Endothelial cell (in vitro differentiated cells): ENCODE measurements at regions not wholly inside any gene's neighbourhood (a gene's known extent, or its start where the extent isn't known, plus 50 kb on each side); places are given as distances from the start of the nearest gene placed in this dataset.

ENCODE experiments used
- DNase-seq: peaks from one replicate; pipeline ENCODE4 v3.0.0; 2021; ENCODE audit warnings: low spot score
- H3K27ac Mint-ChIP-seq: one replicate; pipeline ENCODE4 v1.8.0; 2021; ENCODE audit warnings: mixed read lengths, inconsistent platforms; ENCODE audit not compliant: unreplicated experiment
- H3K27me3 Mint-ChIP-seq: one replicate; pipeline ENCODE4 v1.8.0; 2021; ENCODE audit warnings: mild to moderate bottlenecking, moderate library complexity, mixed read lengths, inconsistent platforms; ENCODE audit not compliant: unreplicated experiment
- H3K36me3 Mint-ChIP-seq: one replicate; pipeline ENCODE4 v1.8.0; 2021; ENCODE audit warnings: mild to moderate bottlenecking, low read depth, mixed read lengths, inconsistent platforms; ENCODE audit not compliant: unreplicated experiment
- H3K4me1 Mint-ChIP-seq: one replicate; pipeline ENCODE4 v1.8.0; 2021; ENCODE audit warnings: mild to moderate bottlenecking, mixed read lengths, inconsistent platforms; ENCODE audit not compliant: unreplicated experiment
- H3K4me3 Mint-ChIP-seq: one replicate; pipeline ENCODE4 v1.8.0; 2021; ENCODE audit warnings: mild to moderate bottlenecking, mixed read lengths, inconsistent platforms; ENCODE audit not compliant: unreplicated experiment
- H3K9me3 Mint-ChIP-seq: one replicate; pipeline ENCODE4 v1.8.0; 2021; ENCODE audit warnings: mixed read lengths, inconsistent platforms; ENCODE audit not compliant: unreplicated experiment
- TF ChIP-seq, protein P1 (sequence below): fragments of 200-600 bp; sonication (generic); IDR thresholded peaks from one replicate; pipeline ENCODE4 v1.5.0; 2021; ENCODE audit warnings: antibody characterized with exemption; ENCODE audit not compliant: unreplicated experiment

DNA sequence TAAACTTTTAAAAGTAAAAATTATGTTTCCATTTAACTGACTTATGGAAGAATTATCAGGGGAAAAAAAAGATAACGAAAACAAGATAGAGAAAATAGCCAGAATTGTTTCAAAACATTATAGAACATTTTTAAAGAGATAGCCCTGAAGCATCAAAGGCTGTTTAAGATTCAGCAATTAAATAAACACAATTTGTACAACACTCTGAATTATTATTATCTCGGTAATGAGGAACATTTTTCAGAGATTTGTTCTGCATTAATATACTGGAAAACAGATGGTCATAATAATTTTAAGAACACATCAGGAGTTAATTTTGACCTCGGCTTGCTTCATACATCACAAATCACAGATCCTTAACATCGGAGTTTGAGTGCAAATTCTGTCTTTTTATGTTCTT lies 643.8 kb downstream of the SORCS1 start:
- no peak for DNase-seq
- Mint-ChIP-seq H3K9me3 (no peaks in the 10 kb centered on the region), H3K4me1 (no peaks in the 10 kb centered on the region), H3K27me3 (no peaks in the 10 kb centered on the region), H3K4me3 (no peak overlapping the region), H3K36me3 (no peaks in the 10 kb centered on the region), H3K27ac (no peak overlapping the region)
- TF ChIP-seq, protein P1, sequence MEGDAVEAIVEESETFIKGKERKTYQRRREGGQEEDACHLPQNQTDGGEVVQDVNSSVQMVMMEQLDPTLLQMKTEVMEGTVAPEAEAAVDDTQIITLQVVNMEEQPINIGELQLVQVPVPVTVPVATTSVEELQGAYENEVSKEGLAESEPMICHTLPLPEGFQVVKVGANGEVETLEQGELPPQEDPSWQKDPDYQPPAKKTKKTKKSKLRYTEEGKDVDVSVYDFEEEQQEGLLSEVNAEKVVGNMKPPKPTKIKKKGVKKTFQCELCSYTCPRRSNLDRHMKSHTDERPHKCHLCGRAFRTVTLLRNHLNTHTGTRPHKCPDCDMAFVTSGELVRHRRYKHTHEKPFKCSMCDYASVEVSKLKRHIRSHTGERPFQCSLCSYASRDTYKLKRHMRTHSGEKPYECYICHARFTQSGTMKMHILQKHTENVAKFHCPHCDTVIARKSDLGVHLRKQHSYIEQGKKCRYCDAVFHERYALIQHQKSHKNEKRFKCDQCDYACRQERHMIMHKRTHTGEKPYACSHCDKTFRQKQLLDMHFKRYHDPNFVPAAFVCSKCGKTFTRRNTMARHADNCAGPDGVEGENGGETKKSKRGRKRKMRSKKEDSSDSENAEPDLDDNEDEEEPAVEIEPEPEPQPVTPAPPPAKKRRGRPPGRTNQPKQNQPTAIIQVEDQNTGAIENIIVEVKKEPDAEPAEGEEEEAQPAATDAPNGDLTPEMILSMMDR: no peak

DNA sequence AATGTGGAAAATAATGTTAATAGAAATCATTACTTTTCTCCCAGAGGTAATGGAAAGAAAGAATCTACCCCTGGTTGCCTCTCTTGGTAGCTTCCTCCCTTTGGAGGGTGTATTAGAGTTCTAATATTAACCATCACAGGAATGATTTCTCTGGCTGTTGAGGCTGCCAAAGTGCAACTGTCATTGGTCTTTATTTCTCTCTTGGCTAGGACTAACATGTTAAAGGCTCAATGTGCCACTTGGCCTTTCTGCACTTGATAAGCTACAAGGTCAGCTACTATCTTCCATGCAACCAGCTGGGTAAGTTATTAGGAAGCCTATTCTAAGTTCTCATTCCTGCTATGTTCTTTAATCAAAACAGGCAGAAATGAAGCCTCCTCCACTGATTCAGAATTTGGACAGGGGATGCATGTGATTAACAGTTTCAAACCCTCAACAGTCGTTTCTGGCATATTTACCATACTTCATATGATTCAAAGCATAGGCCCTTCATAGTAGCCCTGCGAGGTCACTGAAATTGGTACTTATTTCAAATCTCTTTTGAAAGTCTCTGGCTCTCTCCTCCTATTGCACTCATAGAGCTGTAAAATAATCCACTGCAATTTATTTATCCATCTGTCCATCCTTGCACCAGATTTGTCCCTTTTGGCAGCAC lies 645.0 kb downstream of the SORCS1 start:
- Mint-ChIP-seq H3K4me3 (no peak overlapping the region), H3K27ac (no peak overlapping the region), H3K27me3 (no peaks in the 10 kb centered on the region), H3K36me3 (no peaks in the 10 kb centered on the region), H3K4me1 (no peaks in the 10 kb centered on the region), H3K9me3 (no peaks in the 10 kb centered on the region)
- TF ChIP-seq, protein P1: no peak
- no peak for DNase-seq

DNA sequence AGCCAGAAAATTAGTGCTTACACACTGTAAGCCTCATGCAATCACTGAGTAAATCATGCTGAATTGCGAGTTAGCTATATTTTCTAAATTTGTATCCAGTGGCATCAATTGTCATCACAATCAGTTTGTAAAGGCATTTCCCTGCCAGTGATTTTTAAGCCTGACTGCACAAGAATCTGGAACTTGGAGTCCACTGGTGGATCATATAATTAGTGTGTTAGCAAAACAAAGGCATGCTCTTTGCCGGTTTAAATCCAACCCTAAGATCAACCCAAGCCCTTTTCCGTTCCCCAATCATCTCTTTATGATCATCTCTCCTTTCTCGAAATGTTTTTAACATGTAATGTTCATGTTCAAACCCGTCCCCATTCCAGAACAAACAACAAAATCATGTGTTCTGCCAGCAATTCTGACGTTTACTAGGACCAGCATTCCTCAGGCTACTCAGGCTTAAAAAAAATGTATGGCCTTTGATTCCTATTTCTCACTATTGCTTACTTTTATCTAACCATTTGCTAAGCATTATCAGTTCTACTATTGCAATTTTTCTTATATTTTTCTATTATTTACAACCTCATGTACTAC lies 649.2 kb downstream of the SORCS1 start:
- Mint-ChIP-seq H3K4me1 (no peaks in the 10 kb centered on the region), H3K4me3 (no peak overlapping the region), H3K27ac (no peak overlapping the region), H3K9me3 (no peaks in the 10 kb centered on the region), H3K27me3 (no peaks in the 10 kb centered on the region), H3K36me3 (no peaks in the 10 kb centered on the region)
- TF ChIP-seq, protein P1: no peak
- no peak for DNase-seq

DNA sequence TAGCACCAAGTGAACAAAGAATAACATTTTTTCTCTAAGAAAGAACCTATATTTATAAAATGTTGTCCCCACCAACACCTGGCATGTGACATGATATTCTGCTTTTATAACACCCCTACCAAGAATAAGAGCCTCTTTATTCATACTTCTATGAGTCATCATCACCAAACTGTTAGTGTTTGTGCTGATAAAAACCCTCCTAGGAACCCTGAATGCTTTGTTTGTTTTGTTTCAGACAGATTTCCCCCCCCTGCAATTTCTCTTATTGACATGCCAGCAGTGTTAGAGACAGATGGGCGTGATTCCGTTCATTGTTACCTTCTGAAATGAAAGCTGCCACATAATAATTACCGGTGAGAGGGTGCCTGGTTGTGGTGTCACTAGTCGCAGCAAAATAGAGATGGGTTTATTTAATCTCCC lies 651.1 kb downstream of the SORCS1 start:
- H3K4me1 Mint-ChIP-seq: no peaks in the 10 kb centered on the region
- no peaks in the 10 kb centered on the region for H3K27me3 Mint-ChIP-seq
- no peak overlapping the region for H3K27ac Mint-ChIP-seq
- TF ChIP-seq, protein P1: no peak
- H3K36me3 Mint-ChIP-seq: no peaks in the 10 kb centered on the region
- no peaks in the 10 kb centered on the region for H3K9me3 Mint-ChIP-seq
- DNase-seq: no peak
- H3K4me3 Mint-ChIP-seq: no peak overlapping the region

DNA sequence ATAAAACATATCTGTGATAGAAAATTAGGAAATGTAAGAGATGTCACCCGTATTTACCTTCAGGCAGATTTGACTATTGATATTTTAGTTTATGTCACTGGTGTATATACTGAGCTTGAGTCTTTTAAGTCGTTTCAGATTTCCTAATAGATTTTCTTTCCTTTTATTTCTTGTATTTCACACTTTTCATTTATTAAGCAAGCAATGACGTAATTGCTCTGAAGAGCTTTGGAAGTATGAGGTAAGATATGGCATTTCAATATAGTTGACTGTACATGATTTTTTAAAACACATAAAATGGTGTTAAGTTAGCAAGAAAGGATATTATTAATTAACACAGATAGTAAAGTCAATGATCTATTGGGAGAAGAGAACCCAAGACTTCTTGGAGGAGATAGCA lies 652.6 kb downstream of the SORCS1 start:
- DNase-seq: no peak

More for the DNA sequence above, 652.6 kb downstream of the SORCS1 start:
- Mint-ChIP-seq H3K36me3 (no peaks in the 10 kb centered on the region), H3K27ac (no peak overlapping the region), H3K9me3 (no peaks in the 10 kb centered on the region), H3K4me1 (no peaks in the 10 kb centered on the region), H3K27me3 (no peaks in the 10 kb centered on the region), H3K4me3 (no peak overlapping the region)
- TF ChIP-seq, protein P1: no peak
